ENCODE measurements at regions not wholly inside any gene's neighbourhood (a gene's known extent, or its start where the extent isn't known, plus 50 kb on each side); places are given as distances from the start of the nearest gene placed in this dataset.

DNA sequence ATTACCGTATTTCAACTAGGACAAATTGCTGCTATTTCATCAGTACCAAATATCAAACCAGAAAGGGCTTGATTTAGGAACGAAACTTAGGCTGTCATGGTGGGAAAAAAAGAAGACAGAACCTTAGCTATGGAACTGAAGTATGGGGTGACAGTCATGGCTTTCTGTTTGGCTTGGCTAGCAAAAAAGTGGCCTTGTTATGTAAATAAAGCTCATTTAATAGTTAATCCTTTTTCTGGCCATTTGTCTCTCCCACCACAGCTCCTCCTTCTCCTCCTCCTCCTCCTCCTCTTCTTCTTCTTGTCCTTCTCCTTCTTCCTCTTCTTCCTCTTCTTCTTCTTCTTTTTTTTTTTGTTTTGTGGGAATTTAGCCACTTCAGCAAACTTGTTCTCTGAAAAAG lies 434.7 kb upstream of the NDST4 start:
- TF ChIP-seq EP300 (IDR thresholded peaks at IDR 0.05; ENCODE audit: borderline replicate concordance) (no peak), EGR1 (IDR thresholded peaks at IDR 0.05) (no peak), CEBPB (IDR thresholded peaks at IDR 0.05) (no peak), NFIC (IDR thresholded peaks at IDR 0.05) (no peak), FOXM1 (IDR thresholded peaks at IDR 0.05; ENCODE audit: borderline replicate concordance, low read depth) (no peak)
- TF ChIP-seq, protein P1, sequence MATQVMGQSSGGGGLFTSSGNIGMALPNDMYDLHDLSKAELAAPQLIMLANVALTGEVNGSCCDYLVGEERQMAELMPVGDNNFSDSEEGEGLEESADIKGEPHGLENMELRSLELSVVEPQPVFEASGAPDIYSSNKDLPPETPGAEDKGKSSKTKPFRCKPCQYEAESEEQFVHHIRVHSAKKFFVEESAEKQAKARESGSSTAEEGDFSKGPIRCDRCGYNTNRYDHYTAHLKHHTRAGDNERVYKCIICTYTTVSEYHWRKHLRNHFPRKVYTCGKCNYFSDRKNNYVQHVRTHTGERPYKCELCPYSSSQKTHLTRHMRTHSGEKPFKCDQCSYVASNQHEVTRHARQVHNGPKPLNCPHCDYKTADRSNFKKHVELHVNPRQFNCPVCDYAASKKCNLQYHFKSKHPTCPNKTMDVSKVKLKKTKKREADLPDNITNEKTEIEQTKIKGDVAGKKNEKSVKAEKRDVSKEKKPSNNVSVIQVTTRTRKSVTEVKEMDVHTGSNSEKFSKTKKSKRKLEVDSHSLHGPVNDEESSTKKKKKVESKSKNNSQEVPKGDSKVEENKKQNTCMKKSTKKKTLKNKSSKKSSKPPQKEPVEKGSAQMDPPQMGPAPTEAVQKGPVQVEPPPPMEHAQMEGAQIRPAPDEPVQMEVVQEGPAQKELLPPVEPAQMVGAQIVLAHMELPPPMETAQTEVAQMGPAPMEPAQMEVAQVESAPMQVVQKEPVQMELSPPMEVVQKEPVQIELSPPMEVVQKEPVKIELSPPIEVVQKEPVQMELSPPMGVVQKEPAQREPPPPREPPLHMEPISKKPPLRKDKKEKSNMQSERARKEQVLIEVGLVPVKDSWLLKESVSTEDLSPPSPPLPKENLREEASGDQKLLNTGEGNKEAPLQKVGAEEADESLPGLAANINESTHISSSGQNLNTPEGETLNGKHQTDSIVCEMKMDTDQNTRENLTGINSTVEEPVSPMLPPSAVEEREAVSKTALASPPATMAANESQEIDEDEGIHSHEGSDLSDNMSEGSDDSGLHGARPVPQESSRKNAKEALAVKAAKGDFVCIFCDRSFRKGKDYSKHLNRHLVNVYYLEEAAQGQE (IDR thresholded peaks at IDR 0.05; ENCODE audit: low read depth), result no peak
- TF ChIP-seq, protein P2, sequence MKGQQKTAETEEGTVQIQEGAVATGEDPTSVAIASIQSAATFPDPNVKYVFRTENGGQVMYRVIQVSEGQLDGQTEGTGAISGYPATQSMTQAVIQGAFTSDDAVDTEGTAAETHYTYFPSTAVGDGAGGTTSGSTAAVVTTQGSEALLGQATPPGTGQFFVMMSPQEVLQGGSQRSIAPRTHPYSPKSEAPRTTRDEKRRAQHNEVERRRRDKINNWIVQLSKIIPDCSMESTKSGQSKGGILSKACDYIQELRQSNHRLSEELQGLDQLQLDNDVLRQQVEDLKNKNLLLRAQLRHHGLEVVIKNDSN (IDR thresholded peaks at IDR 0.05), result no peak
- TF ChIP-seq, protein P3, sequence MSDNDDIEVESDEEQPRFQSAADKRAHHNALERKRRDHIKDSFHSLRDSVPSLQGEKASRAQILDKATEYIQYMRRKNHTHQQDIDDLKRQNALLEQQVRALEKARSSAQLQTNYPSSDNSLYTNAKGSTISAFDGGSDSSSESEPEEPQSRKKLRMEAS (IDR thresholded peaks at IDR 0.05), result no peak
